ENCODE measurements at regions not wholly inside any gene's neighbourhood (a gene's known extent, or its start where the extent isn't known, plus 50 kb on each side); places are given as distances from the start of the nearest gene placed in this dataset.

- TF ChIP-seq, protein P1, sequence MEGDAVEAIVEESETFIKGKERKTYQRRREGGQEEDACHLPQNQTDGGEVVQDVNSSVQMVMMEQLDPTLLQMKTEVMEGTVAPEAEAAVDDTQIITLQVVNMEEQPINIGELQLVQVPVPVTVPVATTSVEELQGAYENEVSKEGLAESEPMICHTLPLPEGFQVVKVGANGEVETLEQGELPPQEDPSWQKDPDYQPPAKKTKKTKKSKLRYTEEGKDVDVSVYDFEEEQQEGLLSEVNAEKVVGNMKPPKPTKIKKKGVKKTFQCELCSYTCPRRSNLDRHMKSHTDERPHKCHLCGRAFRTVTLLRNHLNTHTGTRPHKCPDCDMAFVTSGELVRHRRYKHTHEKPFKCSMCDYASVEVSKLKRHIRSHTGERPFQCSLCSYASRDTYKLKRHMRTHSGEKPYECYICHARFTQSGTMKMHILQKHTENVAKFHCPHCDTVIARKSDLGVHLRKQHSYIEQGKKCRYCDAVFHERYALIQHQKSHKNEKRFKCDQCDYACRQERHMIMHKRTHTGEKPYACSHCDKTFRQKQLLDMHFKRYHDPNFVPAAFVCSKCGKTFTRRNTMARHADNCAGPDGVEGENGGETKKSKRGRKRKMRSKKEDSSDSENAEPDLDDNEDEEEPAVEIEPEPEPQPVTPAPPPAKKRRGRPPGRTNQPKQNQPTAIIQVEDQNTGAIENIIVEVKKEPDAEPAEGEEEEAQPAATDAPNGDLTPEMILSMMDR (conservative IDR thresholded peaks at IDR 0.05): no peak
- no peak overlapping the region for H3K27ac ChIP-seq
Measured at GRCh38 chr10:71005337-71006305, 117.3 kb upstream of the PCBD1 start.

DNA sequence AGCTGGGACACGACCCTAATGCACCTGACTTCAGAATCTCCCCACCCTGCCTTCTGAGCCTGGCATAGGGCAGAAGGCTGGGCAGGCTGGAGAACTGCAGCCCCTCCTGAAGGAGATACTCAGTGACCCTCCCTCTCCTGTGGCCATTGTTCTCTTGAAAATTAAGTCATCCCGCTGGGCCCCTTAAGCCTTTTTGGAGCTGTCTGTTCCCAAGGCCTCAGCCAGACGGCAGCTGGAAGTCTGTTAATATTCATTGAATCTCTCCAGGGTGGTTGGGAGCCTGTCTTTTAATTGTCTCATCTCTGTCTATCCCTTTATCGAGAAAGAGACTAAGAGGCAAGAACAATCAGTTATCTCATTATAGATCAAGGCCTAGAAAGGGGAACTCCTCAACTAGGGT lies 118.1 kb upstream of the PCBD1 start:
- TF ChIP-seq, protein P1 (conservative IDR thresholded peaks at IDR 0.05): no peak
- H3K27ac ChIP-seq: no peak overlapping the region

- TF ChIP-seq, protein P1 (conservative IDR thresholded peaks at IDR 0.05): no peak
- H3K27ac ChIP-seq: no peak overlapping the region
Measured at GRCh38 chr10:71007516-71007915, 119.2 kb upstream of the PCBD1 start.

DNA sequence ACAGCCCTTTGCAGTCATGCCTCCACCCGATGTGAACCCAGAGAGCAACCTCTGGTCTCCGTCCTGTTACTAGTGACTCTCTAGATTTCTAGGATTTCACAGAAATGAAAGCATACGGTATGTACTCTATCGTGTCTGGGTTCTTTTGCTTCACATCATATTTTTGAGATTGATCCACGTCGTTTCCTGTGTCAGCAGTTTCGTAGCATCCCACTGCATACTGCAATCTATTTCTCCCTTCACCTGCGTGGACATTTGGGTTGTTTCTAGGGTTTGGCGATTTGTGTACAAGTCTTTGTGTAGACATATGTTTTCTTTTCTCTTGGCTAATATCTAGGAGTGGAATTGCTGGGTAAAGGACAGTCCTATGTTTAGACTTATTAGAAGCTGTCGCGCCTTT lies 119.8 kb upstream of the PCBD1 start:
- TF ChIP-seq, protein P1 (conservative IDR thresholded peaks at IDR 0.05): no peak
- no peak overlapping the region for H3K27ac ChIP-seq

DNA sequence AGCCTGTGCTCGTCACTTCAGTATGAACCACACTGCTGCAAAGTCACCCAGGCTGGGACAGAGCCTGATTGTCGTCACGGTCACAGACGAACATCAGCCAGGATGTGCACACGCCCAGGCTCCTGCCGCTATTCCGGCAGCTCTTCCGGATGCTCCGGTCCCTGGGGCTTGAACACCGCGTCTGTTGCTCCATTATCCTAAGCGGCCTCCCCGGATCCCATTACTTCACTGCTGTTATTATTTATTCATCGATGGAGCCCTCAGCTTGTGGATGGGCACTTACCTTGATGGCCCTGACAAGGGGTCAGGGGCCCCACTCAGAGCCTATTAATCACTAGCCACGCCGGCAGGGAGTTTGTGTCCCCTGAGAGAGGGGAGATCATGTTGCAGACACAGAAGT lies 120.8 kb upstream of the PCBD1 start:
- H3K27ac ChIP-seq: no peak overlapping the region
- TF ChIP-seq, protein P1 (conservative IDR thresholded peaks at IDR 0.05): no peak

GRCh38 chr10:71010730-71011129 lies 122.4 kb upstream of the PCBD1 start:
- H3K27ac ChIP-seq: no peak overlapping the region
- TF ChIP-seq, protein P1 (conservative IDR thresholded peaks at IDR 0.05): no peak

GRCh38 chr10:71011141-71011540 lies 122.8 kb upstream of the PCBD1 start:
- H3K27ac ChIP-seq: no peak overlapping the region
- TF ChIP-seq, protein P1 (conservative IDR thresholded peaks at IDR 0.05): no peak
